ENCODE measurements at regions not wholly inside any gene's neighbourhood (a gene's known extent, or its start where the extent isn't known, plus 50 kb on each side); places are given as distances from the start of the nearest gene placed in this dataset.
"Not testable (repeated sequence)": the region's sequence is repeated elsewhere in the genome, so short reads cannot be mapped to it uniquely, and the experiment has no call there.

DNA sequence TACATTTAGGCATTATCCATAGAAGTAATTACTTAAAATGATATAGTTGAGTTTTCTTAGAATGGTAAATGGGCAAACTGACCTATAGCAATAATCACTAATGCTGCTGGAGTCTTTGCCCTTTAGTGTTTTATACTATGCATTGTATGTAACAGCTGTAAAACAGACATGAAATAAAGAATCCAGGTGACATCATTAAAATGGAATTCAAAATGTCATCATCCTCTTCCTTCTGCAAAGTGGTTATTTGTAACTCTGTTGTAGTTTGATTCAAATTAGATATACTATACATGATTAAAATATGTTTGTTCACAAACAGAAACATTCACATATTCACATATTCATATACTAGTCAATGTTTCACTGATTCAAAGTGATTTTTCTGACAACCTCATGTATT is 598.8 kb downstream of the SLC16A7 start:
- DNase-seq (ENCODE audit: low read depth, low spot score): no peak

DNA sequence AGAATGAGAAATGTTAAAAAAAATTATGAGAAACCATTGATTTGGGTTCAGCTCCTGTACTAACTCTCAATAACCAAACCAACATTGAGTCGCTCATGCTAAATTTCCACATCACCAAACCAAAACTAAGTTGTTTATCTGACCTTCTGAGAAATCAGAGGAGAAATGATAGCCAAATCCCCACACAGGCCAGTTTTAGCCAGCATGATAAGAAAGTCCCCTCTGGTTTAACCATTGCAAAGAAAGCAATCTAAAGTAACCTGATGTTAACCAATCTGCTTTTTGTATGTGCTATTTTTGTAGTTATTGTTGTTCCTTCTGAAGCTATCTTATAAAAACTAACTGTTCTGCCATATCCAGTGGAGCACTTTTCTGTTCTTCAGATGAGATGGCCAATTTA is 599.7 kb downstream of the SLC16A7 start:
- no peak for DNase-seq (ENCODE audit: low read depth, low spot score)

DNA sequence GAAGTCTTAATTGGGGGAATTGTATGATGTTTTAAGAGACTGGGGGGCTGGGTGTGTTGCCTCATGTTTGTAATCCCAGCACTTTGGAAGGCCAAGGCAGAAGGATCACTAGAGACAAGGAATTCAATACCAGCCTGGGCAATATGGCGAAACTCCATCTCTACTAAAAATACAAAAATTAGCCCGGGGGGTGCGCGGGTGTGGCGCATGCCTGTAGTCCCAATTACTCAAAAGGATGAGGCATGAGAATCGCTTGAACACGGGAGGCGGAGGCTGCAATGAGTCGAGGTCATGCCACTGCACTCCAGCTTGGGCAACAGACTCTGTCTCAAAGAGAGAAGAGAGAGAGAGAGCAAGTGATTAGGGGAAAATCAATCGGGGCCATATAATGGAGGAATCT is 600.5 kb downstream of the SLC16A7 start:
- DNase-seq (ENCODE audit: low read depth, low spot score): no peak

DNA sequence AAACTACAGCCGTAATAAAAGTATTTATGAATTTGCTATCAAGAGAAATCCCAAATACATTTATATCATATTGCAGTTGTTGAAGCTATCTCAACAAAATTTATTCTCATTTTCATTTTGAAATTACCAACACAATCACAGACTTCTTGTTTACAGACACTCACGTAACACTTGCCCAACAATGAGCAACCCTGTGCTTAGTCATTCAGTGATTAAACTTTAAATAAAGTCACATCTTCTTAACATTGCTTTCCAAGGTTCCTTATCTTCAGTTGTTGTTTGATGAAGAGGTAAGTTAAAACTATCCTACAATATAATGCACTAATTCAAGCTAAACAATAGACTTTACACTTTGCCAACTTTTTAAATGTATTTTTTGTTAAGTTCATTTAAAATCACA is 601.8 kb downstream of the SLC16A7 start:
- no peak for DNase-seq (ENCODE audit: low read depth, low spot score)

DNA sequence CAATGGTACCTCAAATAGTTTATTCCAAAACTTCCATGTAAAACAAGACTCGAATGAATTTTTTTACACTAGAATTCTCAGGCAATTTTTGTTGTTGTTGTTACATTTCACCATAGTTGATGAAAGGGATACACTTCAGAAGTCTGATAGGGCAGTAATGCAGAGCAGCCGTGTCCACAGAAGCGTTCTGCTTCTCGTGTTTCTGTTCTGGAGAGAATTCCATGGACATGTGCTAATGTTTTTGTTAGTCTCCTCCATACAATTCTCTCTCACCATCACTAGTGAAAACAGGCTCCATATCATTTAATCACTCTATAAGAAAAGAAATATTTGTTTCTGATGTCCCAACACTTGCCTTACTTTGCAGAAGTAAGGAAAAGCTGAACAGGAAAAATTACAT is 606.1 kb downstream of the SLC16A7 start:
- DNase-seq (ENCODE audit: low read depth, low spot score): peak; percentile 6

DNA sequence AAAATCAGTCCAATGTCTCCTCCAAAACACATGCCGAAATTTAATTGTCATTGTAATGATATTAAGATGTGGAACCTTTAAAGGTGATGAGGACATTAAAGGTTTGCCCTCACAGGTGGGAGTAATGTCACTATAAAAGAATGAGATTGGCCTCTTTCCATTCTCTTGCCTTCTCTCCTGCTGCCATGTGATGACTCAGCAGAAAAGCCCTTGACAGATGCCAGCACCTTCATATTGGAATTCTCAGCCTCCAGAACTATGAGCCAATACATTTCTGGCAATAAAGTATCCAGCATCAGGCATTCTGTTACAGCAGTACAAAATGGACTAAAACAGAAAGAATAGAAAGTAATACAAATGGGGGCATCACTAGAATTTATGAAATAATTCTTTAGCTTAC is 609.7 kb downstream of the SLC16A7 start:
- DNase-seq (ENCODE audit: low read depth, low spot score): no peak

DNA sequence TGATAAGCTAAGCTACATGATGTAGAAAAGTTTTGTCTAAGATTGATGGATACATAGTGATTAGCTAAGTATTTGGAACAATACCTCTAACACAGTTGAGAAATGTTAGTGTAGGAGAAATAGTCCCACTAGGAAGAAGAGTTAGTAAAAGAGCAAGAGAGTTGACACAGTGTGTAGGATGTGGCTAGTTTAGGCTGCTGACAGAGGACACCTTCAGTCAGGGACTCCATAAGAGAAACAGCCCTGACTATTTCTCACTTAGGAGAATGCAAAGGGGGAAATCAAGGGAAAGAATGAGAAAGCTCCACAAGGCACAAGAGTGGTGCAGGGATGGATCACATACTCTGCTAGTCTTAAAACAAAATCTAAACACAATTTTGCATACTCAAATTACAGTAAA is 613.7 kb downstream of the SLC16A7 start:
- no peak for DNase-seq (ENCODE audit: low read depth, low spot score)

DNA sequence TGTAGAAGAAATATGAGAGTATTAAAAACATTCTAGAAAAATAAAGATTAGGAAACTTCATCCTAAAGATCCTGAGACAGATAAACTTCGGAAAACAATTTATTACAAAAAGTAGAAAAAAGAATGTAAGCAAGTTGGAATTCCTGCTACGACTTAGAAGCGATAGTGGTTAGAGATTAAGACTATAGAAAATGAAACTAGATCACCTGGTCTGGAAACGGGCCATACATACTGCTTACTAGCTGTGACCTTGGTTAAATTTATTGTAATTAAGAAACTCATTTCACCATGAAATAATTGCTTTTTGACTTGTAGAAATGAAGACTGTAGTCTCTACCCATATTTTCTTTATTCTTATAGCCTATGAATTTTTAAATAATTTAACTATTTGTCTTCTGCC is 614.1 kb downstream of the SLC16A7 start:
- no peak for DNase-seq (ENCODE audit: low read depth, low spot score)

DNA sequence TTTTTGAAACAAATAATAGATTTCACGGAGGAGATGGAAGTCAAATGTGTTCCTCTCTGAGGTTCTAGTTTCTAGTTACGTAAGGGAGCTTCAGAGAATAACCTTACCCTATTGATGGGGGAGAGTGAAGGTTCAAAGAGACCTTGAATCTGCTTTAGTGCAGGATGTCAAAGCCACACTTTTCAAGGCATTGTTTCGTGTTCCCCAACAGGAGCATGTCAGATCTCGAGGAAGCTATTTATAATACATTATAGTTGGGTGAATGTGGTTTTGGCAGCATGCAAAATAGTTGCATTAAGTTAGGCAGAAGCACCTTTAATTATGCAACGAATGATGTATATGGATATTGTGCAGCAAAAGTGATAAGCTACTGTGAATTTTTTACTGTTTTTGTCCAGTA is 614.9 kb downstream of the SLC16A7 start:
- no peak for DNase-seq (ENCODE audit: low read depth, low spot score)

DNA sequence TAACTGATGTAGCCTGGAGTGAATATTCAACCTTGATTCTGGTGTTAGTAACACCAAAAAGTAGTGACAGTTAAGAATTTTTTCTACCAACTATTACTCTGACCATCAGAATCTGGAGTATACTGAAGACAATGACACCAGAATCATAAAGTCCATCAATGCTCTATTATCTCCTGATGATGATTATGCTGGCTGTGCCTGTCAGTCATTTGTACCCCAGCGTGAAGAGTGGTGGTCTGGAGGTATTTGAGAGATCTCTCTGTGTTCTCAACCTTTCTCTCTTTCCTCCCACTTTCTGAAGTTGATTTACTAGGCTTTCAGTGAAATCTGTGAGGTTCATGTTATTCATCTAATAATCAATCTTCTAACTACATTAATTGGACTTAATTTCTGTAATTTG is 615.4 kb downstream of the SLC16A7 start:
- DNase-seq (ENCODE audit: low read depth, low spot score): no peak

DNA sequence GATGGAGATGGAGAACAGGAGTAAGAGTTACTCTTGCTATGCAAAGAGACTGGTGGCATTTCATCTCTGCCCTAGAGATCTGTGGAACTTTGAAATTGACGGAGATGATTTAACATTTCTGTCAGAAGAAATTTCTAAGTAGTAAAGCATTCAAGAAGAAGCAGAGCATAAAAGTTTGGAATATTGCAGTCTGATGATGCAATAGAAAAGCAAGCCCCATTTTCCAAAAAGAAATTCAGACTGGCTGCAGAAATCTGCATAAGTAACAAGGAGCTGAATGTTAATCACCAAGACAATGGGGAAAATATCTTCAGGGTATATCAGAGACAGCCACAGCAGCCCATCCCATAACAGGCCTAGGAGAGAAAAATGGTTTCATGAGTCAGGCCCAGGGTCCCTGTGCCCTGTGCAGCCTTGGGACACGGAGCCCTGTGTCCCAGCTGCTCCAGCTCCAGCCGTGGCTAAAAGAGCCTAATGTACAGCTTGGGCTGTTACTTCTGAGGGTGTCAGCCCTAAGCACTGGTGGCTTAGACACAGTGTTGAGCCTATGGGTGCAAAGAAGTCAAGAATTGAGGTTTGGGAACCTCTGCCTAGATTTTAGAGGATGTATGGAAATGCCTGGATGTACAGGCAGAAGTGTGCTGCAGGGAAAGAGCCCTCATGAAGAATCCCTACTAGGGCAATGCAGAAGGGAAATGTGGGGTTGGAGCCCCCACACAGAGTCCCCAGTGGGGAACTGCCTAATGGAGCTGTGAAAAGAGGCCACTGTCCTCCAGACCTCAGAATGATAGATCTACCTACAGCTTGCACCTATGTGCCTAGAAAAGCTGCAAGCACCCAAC is 616.6 kb downstream of the SLC16A7 start:
- DNase-seq (ENCODE audit: low read depth, low spot score): no peak

DNA sequence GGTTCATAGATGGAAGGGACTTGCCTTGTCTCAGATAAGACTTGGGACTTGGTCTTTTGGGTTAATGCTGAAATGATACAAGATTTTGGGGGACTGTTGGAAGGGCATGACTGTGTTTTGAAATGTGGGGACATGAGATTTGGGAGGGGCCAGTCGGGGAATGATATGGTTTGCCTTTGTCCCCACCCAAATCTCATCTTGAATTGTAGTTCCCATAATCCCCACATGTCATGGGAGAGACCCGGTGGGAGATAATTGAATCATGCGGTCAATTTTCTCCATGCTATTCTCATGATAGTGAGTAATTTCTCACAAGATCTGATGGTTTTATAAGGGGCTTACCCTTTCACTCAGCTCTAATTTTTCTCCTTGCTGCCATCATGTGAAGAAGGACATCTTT is 617.4 kb downstream of the SLC16A7 start:
- not testable (repeated sequence) for DNase-seq (ENCODE audit: low read depth, low spot score)

DNA sequence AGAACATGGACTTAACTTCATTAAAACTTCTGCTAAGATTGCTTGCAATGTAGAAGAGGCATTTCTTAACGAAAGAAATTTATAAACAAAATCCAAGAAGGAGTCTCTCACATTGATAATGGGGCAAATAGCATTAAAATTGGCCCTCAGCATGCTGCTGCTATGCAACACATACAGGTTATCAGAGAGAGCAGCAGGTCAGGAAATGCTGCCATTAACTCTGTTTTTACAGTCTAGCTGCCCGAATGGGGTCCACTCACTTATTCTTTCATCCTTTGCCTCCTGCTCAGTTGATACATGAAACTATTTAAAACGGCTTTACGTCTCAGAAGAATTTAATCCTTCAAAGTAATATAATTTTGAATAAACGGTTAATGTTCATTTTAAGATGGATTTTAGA is 620.4 kb downstream of the SLC16A7 start:
- no peak for DNase-seq (ENCODE audit: low read depth, low spot score)

DNA sequence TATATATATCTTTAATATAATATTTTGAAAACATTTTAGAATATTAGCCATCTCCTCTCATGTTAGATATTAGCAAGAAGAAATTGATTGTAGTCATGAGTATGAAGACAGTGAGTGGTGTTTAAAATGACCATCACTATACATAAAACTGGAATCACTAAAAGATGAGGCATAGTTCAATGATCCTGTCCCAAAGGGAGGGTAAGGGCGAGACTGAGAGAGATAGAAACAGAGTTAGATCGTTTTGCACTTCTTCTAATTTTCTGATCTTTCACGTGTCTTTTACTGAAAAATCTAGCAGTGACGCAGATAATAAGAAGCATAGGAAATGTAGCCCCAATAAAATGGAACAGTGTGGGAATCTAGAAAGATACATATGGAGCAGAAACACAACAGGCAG is 627.4 kb downstream of the SLC16A7 start:
- no peak for DNase-seq (ENCODE audit: low read depth, low spot score)

DNA sequence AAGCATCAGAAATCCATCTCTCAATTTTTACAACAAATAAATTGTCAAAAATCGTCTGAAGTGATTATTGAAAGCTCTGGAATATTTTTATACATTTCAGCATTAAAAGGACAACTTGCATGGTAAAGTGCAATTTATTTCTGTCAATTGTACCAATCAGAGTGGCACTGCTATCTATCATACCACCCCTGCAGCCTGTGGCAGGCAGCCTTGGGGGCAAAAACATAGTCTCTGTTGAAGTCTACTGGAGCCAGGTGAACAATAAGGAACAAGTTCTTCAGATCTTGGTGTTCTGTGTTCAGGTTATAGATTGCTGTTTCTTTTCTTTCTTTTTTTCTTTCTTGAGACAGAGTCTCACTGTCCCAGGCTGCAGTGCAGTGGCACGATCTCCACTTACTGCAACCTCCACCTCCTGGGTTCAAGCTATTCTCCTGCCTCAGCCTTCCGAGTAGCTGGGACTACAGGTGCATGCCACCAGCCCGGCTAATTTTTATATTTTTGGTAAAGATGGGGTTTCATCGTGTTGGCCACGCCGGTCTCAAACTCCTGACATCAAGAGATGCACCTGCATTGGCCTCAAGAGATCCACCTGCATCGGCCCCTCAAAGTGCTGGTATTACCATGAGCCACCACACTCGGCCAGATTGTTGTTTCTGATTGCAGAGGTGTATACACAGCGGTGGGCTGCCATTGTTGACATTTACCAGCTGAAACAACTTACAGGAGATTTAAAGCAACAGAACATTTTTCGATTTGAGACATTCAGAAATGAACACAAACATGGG is 629.6 kb downstream of the SLC16A7 start:
- no peak for DNase-seq (ENCODE audit: low read depth, low spot score)

DNA sequence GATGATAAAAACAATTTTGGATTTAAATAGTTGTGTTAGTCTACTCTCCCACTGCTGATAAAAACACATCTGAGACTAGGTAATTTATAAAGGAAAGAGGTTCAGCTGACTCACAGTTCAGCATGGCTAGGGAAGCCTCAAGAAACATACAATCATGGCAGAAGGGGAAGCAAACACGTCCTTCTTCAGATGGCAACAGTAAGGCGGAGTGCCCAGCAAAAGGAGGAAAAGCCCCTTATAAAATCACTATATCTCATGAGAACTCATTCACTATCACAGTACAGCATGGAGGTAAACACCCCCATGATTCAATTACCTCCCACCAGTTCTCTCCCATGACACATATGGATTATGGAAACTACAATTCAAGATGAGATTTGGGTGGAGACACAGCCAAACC is 632.1 kb downstream of the SLC16A7 start:
- no peak for DNase-seq (ENCODE audit: low read depth, low spot score)

DNA sequence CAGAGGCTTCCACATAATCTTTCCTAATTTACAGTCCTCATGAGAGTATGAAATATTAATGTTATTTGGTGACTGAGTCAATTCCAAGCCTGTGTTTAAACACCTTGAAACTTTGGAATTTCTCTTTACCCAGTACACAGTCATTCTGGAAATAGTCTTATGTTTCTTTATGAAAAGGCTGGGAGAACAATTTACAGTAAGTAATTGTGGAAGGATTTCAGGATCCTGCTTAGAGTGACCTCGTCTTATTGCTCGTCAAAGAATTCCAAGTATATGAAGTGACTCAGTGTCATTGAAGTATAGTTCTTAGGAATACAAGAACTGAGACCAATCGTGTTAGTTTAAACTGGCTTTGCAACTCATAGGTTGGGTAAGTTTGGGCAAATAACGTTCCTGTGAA is 634.2 kb downstream of the SLC16A7 start:
- DNase-seq (ENCODE audit: low read depth, low spot score): no peak

DNA sequence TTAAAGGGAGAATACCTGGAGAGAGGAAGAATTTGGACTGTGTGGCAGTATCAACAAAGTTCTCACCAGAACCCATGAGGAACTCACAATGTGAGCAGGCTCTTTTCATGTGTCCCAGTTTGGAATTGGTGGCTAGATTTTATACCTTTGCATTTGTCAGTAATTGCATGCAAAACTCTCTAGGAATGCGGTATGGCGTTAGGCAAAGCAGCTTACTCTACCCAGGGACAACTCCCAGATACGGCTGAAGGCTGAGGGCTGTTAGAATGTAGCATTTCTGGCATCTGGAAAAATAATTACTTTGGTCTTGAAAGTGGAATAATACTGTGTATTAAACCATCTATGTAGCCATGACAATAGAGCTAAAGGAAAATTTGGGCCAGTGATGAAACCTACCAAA is 635.5 kb downstream of the SLC16A7 start:
- DNase-seq (ENCODE audit: low read depth, low spot score): no peak

DNA sequence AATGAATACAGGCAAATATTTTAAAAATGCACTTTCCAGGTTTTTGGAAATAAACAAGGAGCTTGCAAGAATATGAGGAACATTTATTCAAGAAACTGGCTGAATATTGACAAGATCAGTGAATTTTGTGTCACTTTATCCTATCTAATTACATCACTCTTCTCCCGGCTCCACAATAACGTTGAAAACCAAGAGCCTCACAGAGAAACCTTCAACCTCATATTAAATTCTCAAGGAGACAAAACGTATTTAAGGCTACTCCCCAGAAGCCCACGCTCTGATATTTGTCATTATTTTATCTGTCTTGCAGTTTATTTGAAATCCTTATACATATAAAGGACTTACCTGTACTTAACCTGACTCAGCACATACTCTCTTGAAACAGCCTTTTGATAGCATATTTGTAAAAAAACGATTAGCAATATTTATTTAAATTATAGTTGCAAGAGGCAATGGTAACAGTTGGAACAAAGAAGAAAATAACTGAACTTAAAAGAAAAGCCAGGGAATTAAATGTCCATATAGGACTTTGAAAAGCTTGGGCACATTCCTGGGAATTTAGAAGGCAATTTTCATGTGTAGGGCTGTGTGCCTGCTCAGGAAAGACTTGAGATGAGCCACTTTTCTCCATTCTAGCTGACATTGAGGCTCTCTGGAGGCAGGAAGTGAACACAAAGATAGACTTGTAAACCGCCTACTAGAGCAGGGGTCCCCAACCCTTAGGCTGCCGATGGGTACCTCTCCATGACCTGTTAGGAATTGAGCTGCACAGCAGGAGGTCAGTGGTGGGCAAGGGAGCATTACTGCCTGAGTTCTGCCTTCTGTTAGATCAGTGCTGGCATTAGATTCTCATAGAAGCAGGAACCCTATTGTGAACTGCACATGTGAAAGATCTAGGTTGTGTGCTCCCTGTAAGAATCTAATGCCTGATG is 636.4 kb downstream of the SLC16A7 start:
- DNase-seq (ENCODE audit: low read depth, low spot score): no peak

DNA sequence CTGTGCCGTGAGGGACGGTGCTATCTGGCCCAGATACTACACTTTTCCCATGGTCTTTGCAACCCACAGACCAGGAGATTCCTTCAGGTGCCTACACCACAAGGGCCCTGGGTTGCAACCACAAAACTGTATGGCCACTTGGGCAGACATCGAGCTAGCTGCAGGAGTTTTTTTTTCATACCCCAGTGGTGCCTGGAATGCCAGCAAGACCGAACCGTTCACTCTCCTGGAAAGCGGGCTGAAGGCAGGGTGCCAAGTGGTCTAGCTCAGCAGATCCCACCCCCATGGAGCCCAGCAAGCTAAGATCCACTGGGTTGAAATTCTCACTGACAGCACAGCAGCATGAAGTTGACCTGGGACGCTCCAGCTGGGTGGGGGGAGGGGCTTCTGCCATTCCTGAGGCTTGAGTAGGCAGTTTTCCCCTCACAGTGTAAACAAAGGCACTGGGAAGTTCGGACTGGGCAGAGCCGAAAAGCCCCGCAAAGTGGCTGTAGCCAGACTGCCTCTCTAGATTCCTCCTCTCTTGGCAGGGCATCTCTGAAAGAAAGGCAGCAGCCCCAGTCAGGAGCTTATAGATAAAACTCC is 638.9 kb downstream of the SLC16A7 start:
- DNase-seq (ENCODE audit: low read depth, low spot score): peak; percentile 30

DNA sequence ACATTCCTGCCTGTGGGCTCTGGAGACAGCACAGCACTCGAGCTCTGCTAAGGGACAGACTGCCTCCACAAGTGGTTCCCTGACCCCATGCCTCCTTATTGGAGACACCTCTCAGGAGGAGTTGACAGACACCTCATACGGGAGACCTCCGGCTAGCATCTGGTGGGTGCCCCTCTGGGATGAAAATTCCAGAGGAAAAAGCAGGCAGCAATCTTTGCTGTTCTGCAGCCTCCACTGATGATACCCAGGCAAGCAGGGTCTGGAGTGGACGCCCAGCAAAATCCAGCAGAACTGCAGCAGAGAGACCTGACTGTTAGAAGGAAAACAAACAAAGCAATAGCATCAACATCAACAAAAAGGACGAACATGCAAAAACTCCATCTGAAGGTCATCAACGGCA is 639.4 kb downstream of the SLC16A7 start:
- DNase-seq (ENCODE audit: low read depth, low spot score): no peak

DNA sequence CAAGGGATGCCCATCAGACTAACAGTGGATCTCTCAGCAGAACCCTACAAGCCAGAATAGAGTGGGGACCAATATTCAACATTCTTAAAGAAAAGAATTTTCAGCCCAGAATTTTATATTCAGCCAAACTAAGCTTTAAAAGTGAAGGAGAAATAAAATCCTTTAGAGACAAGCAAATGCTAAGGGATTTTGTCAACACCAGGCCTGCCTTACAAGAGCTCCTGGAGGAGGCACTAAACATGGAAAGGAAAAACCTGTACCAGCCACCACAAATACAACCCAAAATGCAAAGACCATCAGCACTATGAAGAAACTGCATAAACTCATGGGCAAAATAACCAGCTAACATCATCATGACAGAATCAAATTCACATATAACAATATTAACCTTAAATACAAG is 640.6 kb downstream of the SLC16A7 start:
- DNase-seq (ENCODE audit: low read depth, low spot score): not testable (repeated sequence)
